ENCODE measurements at regions not wholly inside any gene's neighbourhood (a gene's known extent, or its start where the extent isn't known, plus 50 kb on each side); places are given as distances from the start of the nearest gene placed in this dataset.
"Not testable (repeated sequence)": the region's sequence is repeated elsewhere in the genome, so short reads cannot be mapped to it uniquely, and the experiment has no call there.

DNA sequence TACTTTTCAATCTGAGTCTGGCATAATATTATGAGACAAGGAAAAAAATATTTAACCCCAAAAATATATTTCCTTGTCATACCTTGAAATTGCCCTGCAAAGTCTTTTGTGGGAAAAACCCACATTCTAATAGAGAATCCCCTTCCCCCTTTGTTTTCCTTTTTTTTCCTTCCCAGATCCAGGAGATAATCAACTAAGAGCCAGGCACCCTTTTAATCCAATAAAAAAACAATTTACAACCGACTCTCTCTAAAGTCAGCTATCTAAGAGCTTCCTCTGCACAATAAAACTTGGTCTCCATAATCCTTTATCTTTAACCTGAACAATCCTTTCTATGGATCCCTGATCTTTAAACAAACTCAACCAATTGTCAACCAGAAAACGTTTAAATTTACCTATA lies 163.5 kb downstream of the PHF8 start:
- TF ChIP-seq, protein P1, sequence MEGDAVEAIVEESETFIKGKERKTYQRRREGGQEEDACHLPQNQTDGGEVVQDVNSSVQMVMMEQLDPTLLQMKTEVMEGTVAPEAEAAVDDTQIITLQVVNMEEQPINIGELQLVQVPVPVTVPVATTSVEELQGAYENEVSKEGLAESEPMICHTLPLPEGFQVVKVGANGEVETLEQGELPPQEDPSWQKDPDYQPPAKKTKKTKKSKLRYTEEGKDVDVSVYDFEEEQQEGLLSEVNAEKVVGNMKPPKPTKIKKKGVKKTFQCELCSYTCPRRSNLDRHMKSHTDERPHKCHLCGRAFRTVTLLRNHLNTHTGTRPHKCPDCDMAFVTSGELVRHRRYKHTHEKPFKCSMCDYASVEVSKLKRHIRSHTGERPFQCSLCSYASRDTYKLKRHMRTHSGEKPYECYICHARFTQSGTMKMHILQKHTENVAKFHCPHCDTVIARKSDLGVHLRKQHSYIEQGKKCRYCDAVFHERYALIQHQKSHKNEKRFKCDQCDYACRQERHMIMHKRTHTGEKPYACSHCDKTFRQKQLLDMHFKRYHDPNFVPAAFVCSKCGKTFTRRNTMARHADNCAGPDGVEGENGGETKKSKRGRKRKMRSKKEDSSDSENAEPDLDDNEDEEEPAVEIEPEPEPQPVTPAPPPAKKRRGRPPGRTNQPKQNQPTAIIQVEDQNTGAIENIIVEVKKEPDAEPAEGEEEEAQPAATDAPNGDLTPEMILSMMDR (conservative IDR thresholded peaks at IDR 0.05; ENCODE audit: low read depth in 2 of 2): not testable (repeated sequence)
- TF ChIP-seq EZH2phosphoT487 (IDR thresholded peaks at IDR 0.05; ENCODE audit: unreplicated experiment); POLR2AphosphoS5 (IDR thresholded peaks at IDR 0.05; ENCODE audit: low read depth); CREB1 (CRISPR knock-in tag; IDR thresholded peaks at IDR 0.05; ENCODE audit: low read depth); EZH2 (IDR thresholded peaks at IDR 0.05; ENCODE audit: low read depth, unreplicated experiment); ZNF114 (CRISPR knock-in tag; IDR thresholded peaks at IDR 0.05): not testable (repeated sequence)
- TF ChIP-seq, protein P2, sequence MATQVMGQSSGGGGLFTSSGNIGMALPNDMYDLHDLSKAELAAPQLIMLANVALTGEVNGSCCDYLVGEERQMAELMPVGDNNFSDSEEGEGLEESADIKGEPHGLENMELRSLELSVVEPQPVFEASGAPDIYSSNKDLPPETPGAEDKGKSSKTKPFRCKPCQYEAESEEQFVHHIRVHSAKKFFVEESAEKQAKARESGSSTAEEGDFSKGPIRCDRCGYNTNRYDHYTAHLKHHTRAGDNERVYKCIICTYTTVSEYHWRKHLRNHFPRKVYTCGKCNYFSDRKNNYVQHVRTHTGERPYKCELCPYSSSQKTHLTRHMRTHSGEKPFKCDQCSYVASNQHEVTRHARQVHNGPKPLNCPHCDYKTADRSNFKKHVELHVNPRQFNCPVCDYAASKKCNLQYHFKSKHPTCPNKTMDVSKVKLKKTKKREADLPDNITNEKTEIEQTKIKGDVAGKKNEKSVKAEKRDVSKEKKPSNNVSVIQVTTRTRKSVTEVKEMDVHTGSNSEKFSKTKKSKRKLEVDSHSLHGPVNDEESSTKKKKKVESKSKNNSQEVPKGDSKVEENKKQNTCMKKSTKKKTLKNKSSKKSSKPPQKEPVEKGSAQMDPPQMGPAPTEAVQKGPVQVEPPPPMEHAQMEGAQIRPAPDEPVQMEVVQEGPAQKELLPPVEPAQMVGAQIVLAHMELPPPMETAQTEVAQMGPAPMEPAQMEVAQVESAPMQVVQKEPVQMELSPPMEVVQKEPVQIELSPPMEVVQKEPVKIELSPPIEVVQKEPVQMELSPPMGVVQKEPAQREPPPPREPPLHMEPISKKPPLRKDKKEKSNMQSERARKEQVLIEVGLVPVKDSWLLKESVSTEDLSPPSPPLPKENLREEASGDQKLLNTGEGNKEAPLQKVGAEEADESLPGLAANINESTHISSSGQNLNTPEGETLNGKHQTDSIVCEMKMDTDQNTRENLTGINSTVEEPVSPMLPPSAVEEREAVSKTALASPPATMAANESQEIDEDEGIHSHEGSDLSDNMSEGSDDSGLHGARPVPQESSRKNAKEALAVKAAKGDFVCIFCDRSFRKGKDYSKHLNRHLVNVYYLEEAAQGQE (IDR thresholded peaks at IDR 0.05; ENCODE audit: unreplicated experiment): not testable (repeated sequence)
